ENCODE measurements at regions not wholly inside any gene's neighbourhood (a gene's known extent, or its start where the extent isn't known, plus 50 kb on each side); places are given as distances from the start of the nearest gene placed in this dataset.

DNA sequence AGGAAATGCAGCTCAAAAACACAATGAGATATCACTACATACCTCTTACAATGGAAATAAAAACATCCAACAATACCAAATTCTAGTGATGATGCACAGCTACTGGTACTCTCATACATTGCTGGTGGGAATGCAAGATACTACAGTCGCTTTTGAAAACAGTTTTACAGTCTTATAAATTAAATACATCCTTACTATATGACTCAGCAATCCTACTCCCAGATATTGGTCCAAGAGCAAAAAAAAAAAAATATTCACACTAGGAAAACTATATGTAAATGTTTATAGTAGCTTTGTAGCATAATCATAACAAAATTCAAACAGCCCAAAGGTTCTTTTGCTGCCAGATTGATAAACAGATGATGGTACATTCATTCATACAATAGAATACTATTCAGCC, 217.4 kb upstream of the FAM83B start:
- Mint-ChIP-seq H3K4me1 (ENCODE audit: low read depth) (no peaks in the 10 kb centered on the region), H3K27me3 (ENCODE audit: low read depth) (no peaks in the 10 kb centered on the region), H3K9me3 (peaks cover 5% of the 10 kb centered on the region), H3K27ac (no peak overlapping the region), H3K4me3 (no peak overlapping the region), H3K36me3 (ENCODE audit: low read depth) (no peaks in the 10 kb centered on the region)
- no peak for DNase-seq (ENCODE audit: low spot score)

DNA sequence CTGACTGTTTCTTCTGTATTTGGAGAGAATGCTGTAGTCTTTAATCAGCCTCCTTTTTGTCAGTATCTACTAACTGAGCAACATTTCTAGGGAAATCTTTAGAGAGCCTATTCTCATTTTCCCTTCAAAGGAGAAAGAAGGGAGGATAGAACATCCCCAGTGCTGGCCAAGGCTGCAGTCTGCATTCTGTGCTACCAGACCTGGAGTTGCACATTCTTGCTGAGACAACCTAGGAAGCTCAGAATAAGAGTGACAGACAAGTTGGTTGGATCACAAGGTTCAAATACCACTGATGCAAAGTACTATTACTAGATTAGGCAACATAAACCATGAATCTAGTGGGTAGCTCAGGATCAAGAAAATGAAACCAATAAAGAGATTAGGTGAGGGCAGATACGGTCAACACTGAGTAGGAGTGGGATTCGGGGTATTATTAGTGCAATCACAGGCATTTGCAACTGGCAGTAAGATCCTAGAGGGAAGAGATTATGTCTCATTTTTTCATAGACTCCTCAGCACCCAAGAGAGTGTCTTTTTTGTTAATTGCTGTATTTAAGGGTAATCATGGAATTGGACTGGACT, 213.5 kb upstream of the FAM83B start:
- Mint-ChIP-seq H3K36me3 (ENCODE audit: low read depth) (no peaks in the 10 kb centered on the region), H3K9me3 (no peaks in the 10 kb centered on the region), H3K27ac (no peak overlapping the region), H3K4me1 (ENCODE audit: low read depth) (no peaks in the 10 kb centered on the region), H3K4me3 (no peak overlapping the region), H3K27me3 (ENCODE audit: low read depth) (no peaks in the 10 kb centered on the region)
- DNase-seq (ENCODE audit: low spot score) = no peak

GRCh38 chr6:54633601-54634000, 213.0 kb upstream of the FAM83B start:
- DNase-seq (ENCODE audit: low spot score) = no peak
- no peaks in the 10 kb centered on the region for H3K27me3 Mint-ChIP-seq (ENCODE audit: low read depth)
- H3K4me3 Mint-ChIP-seq = no peak overlapping the region
- no peaks in the 10 kb centered on the region for H3K4me1 Mint-ChIP-seq (ENCODE audit: low read depth)
- H3K9me3 Mint-ChIP-seq = no peaks in the 10 kb centered on the region
- no peaks in the 10 kb centered on the region for H3K36me3 Mint-ChIP-seq (ENCODE audit: low read depth)
- H3K27ac Mint-ChIP-seq = no peak overlapping the region

DNA sequence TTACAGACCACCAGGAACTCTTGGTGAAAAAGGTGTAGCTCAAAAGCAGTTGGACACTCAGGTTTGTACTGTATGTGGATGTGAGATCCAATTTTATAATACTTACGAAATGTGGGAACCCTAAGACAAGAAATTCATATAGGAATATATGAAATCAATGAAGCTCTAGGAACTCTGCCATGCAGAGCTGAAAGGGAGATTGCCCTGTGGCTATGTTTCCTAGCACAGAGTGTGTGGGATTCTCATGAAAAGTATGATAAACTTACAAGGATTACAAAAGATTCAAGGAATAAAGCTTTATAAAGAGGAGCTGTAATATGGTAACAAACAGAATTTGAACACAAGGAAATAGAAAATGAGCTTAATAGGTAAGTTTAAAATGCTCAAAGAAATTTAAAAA, 205.7 kb upstream of the FAM83B start:
- Mint-ChIP-seq H3K4me3 (no peak overlapping the region), H3K27me3 (ENCODE audit: low read depth) (no peaks in the 10 kb centered on the region), H3K4me1 (ENCODE audit: low read depth) (no peaks in the 10 kb centered on the region), H3K27ac (no peak overlapping the region), H3K9me3 (no peaks in the 10 kb centered on the region), H3K36me3 (ENCODE audit: low read depth) (no peaks in the 10 kb centered on the region)
- no peak for DNase-seq (ENCODE audit: low spot score)

- Mint-ChIP-seq H3K27me3 (ENCODE audit: low read depth) (no peaks in the 10 kb centered on the region), H3K36me3 (ENCODE audit: low read depth) (no peaks in the 10 kb centered on the region), H3K9me3 (peaks cover 6% of the 10 kb centered on the region), H3K27ac (no peak overlapping the region), H3K4me1 (ENCODE audit: low read depth) (no peaks in the 10 kb centered on the region), H3K4me3 (no peak overlapping the region)
- no peak for DNase-seq (ENCODE audit: low spot score)
These were observed 200.3 kb upstream of the FAM83B start for GRCh38 chr6:54646069-54646950.

DNA sequence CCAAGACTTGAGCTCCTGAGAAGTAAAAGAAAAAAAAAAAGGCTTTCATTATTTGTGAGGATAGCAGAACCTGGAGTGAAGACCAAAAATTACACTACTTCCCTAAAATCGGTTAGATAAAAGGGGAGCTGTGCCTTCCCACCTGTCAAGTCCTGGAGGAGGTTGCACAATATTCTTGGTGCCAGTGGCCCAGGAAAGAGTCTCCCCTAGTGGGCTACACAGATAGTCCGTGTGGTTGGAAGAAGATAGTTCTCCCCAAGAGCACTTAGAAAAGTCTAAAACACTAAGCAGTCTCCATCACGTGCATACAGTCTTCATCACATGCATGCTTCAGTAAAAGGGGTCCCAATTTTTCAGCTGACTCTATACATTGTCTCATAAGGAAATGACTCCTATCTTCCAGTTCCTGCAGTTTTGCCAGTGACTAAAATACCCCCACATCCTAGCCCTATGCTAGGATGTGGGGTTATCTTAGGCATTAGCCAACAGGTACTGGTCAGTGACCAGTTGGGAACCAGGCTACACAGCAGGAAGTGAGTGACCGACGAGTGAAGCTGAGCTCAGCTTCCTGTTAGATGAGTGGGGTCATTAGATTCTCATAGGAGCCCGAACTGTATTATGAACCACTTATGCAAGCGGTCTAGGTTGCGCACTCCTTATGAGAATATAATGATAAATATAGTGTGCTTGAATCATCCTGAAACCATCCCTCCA, 199.5 kb upstream of the FAM83B start:
- no peak for DNase-seq (ENCODE audit: low spot score)
- no peaks in the 10 kb centered on the region for H3K36me3 Mint-ChIP-seq (ENCODE audit: low read depth)
- peaks cover 6% of the 10 kb centered on the region for H3K9me3 Mint-ChIP-seq
- no peaks in the 10 kb centered on the region for H3K27me3 Mint-ChIP-seq (ENCODE audit: low read depth)
- H3K4me1 Mint-ChIP-seq (ENCODE audit: low read depth) = no peaks in the 10 kb centered on the region
- no peak overlapping the region for H3K27ac Mint-ChIP-seq
- H3K4me3 Mint-ChIP-seq = no peak overlapping the region

DNA sequence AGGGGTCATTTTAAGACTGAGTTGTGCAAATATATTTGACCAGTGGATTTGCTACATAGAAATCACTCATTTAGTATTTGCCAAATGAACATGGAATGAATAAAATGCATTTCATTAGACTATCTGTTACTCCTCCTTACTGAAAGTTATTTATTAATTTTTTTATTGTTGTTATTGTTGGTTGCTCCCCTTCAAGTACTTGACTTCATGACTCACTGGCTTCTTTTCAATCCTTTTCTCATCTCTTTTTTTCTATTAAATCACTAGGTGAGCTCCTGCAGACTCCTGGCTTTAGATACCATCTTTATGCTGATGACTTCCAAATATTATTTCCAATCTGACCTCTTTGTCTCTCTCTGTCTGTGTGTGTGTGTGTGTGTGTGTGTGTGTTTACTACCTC, 192.2 kb upstream of the FAM83B start:
- DNase-seq (ENCODE audit: low spot score) = no peak
- no peaks in the 10 kb centered on the region for H3K27me3 Mint-ChIP-seq (ENCODE audit: low read depth)
- no peak overlapping the region for H3K4me3 Mint-ChIP-seq
- no peak overlapping the region for H3K27ac Mint-ChIP-seq
- H3K36me3 Mint-ChIP-seq (ENCODE audit: low read depth) = no peaks in the 10 kb centered on the region
- no peaks in the 10 kb centered on the region for H3K4me1 Mint-ChIP-seq (ENCODE audit: low read depth)
- peaks cover 10% of the 10 kb centered on the region for H3K9me3 Mint-ChIP-seq

DNA sequence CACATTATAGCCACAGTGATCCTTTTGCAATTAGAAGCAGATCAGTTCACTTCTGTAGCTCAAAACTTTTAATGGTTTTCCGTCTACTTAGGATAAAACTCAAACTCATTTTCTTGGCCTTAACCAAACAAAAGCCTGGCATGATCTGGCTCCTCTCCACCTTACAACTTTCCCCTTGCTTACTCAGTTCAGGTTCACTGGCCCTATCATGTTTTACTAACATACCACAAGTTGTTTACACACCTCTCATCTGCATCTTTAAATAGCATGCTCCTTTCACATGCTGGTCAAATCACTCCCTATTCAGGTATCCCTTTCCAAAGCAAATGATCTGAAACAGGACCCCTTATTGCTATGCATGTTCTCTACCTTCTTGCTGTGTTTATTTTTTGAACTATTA, 191.4 kb upstream of the FAM83B start:
- Mint-ChIP-seq H3K9me3 (peaks cover 10% of the 10 kb centered on the region), H3K4me1 (ENCODE audit: low read depth) (no peaks in the 10 kb centered on the region), H3K27me3 (ENCODE audit: low read depth) (no peaks in the 10 kb centered on the region), H3K4me3 (no peak overlapping the region), H3K27ac (no peak overlapping the region), H3K36me3 (ENCODE audit: low read depth) (no peaks in the 10 kb centered on the region)
- DNase-seq (ENCODE audit: low spot score) = no peak

- no peak overlapping the region for H3K4me3 Mint-ChIP-seq
- H3K9me3 Mint-ChIP-seq = peaks cover 25% of the 10 kb centered on the region
- no peak for DNase-seq (ENCODE audit: low spot score)
- no peak overlapping the region for H3K27ac Mint-ChIP-seq
- H3K36me3 Mint-ChIP-seq (ENCODE audit: low read depth) = no peaks in the 10 kb centered on the region
- H3K4me1 Mint-ChIP-seq (ENCODE audit: low read depth) = no peaks in the 10 kb centered on the region
- H3K27me3 Mint-ChIP-seq (ENCODE audit: low read depth) = no peaks in the 10 kb centered on the region
These were observed 181.3 kb upstream of the FAM83B start for GRCh38 chr6:54665278-54665677.

DNA sequence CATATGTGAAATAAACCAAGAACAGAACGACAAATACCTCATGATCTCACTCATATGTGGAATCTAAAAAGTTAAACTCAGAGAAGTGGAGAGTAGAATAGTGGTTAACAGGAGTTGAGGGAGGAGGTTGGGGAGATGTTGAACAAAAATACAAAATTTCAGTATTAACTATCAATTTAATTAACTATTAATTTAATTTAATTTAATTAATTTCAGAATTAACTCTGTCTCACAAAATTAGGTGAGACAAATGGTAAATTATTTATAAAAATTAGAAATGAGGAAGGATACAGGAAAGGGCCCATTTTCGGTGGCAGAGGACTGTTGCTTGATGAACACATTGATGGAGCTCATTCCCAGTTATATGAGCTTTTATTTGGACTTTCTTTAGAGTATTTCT, 166.0 kb upstream of the FAM83B start:
- H3K27ac Mint-ChIP-seq = no peak overlapping the region

GRCh38 chr6:54681267-54681666, 165.3 kb upstream of the FAM83B start:
- Mint-ChIP-seq H3K36me3 (ENCODE audit: low read depth) (no peaks in the 10 kb centered on the region), H3K27ac (no peak overlapping the region), H3K4me3 (no peak overlapping the region), H3K27me3 (ENCODE audit: low read depth) (no peaks in the 10 kb centered on the region), H3K4me1 (ENCODE audit: low read depth) (no peaks in the 10 kb centered on the region), H3K9me3 (no peaks in the 10 kb centered on the region)
- no peak for DNase-seq (ENCODE audit: low spot score)

More for the DNA sequence above, 166.0 kb upstream of the FAM83B start:
- Mint-ChIP-seq H3K27me3 (ENCODE audit: low read depth) (no peaks in the 10 kb centered on the region), H3K36me3 (ENCODE audit: low read depth) (no peaks in the 10 kb centered on the region), H3K4me3 (no peak overlapping the region), H3K9me3 (no peaks in the 10 kb centered on the region), H3K4me1 (ENCODE audit: low read depth) (no peaks in the 10 kb centered on the region)
- no peak for DNase-seq (ENCODE audit: low spot score)

DNA sequence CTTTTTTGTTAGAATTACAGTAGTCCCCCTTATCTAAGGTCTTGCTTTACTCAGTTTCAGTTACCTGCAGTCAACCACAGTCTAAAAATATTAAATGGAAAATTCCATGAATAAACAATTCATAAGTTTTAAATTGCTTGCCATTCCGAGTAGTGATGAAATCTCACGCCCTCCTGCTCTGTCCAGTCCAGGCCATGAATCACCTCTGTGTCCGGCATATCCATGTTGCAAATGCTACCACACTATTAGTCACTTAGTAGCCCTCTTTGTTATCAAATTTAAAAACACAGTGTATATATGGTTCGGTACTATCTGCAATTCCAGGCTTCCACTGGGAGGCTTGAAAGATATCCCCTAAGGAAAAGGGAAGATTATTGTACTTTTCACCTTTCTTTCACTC, 164.6 kb upstream of the FAM83B start:
- no peaks in the 10 kb centered on the region for H3K27me3 Mint-ChIP-seq (ENCODE audit: low read depth)
- no peaks in the 10 kb centered on the region for H3K4me1 Mint-ChIP-seq (ENCODE audit: low read depth)
- H3K4me3 Mint-ChIP-seq = no peak overlapping the region
- no peaks in the 10 kb centered on the region for H3K9me3 Mint-ChIP-seq
- no peak for DNase-seq (ENCODE audit: low spot score)
- H3K27ac Mint-ChIP-seq = no peak overlapping the region
- no peaks in the 10 kb centered on the region for H3K36me3 Mint-ChIP-seq (ENCODE audit: low read depth)

DNA sequence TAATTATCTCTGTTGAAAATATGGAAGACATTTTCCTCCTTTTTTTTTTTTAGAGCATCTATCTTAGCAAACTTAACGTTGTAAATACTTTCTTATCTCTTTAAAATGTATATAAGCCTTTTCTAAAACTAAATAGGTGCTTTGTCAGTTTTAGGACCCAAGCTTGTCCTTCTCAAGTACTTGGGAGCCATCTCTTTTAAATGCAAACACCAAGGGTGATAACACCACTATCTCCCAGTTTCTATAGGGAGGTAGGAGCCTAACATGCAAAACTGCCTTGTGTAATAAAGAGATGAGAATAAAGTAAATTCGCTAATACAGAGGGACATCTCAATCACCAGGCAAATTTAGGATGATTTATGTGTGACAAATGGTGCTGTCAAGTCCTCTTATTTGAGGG, 157.0 kb upstream of the FAM83B start:
- no peaks in the 10 kb centered on the region for H3K9me3 Mint-ChIP-seq
- no peak overlapping the region for H3K4me3 Mint-ChIP-seq
- no peaks in the 10 kb centered on the region for H3K36me3 Mint-ChIP-seq (ENCODE audit: low read depth)
- no peaks in the 10 kb centered on the region for H3K4me1 Mint-ChIP-seq (ENCODE audit: low read depth)
- H3K27me3 Mint-ChIP-seq (ENCODE audit: low read depth) = no peaks in the 10 kb centered on the region
- no peak for DNase-seq (ENCODE audit: low spot score)
- no peak overlapping the region for H3K27ac Mint-ChIP-seq

- DNase-seq (ENCODE audit: low spot score) = no peak
- no peaks in the 10 kb centered on the region for H3K36me3 Mint-ChIP-seq (ENCODE audit: low read depth)
- no peak overlapping the region for H3K27ac Mint-ChIP-seq
- H3K27me3 Mint-ChIP-seq (ENCODE audit: low read depth) = no peaks in the 10 kb centered on the region
- H3K9me3 Mint-ChIP-seq = no peaks in the 10 kb centered on the region
- H3K4me1 Mint-ChIP-seq (ENCODE audit: low read depth) = no peaks in the 10 kb centered on the region
- H3K4me3 Mint-ChIP-seq = no peak overlapping the region
These were observed 156.0 kb upstream of the FAM83B start for GRCh38 chr6:54690596-54690995.

Data from T-helper 2 cell treated with Interferon-gamma antibody and Interleukin-4, amounts not matched to agents 5 μg/mL and 100 μg/mL, for 36 hours (primary cell).